ENCODE measurements at regions not wholly inside any gene's neighbourhood (a gene's known extent, or its start where the extent isn't known, plus 50 kb on each side); places are given as distances from the start of the nearest gene placed in this dataset.

- intact Hi-C loops (cut with micrococcal nuclease; ENCODE audit: unreplicated experiment) = no loop called here
- Histone ChIP-seq H4K20me1 (ENCODE audit: insufficient read depth, low read length) (no peaks in the 10 kb centered on the region), H3K79me2 (ENCODE audit: insufficient read depth, low read depth, low read length) (no peaks in the 10 kb centered on the region), H3K36me3 (ENCODE audit: insufficient read depth, low read length) (no peaks in the 10 kb centered on the region), H3K4me1 (ENCODE audit: insufficient read depth, low read length, poor library complexity, severe bottlenecking) (no peaks in the 10 kb centered on the region), H2AFZ (ENCODE audit: low read length) (no peak overlapping the region), H3K9me2 (ENCODE audit: insufficient read depth, low read length) (no peaks in the 10 kb centered on the region), H3K27ac (ENCODE audit: low read depth, low read length, poor library complexity, severe bottlenecking) (no peak overlapping the region), H3K9me3 (ENCODE audit: low read length) (no peaks in the 10 kb centered on the region), H3K4me3 (ENCODE audit: low read depth, low read length, poor library complexity, severe bottlenecking) (no peak overlapping the region), H3K4me2 (ENCODE audit: low read length) (no peak overlapping the region)
- TF ChIP-seq EZH2phosphoT487 (IDR thresholded peaks at IDR 0.05; ENCODE audit: borderline replicate concordance, low read depth, low read length) = no peak
- no peak for TF ChIP-seq CTCF (conservative IDR thresholded peaks at IDR 0.05; ENCODE audit: low read length)
- no TSS peak for BruUV-seq (replicated peaks)
- DNase-seq (ENCODE audit: low spot score) = no peak
- CTCF ChIA-PET (ENCODE audit: unreplicated experiment) = no interaction called here
- POLR2A ChIA-PET = interaction anchor here (0.8 kb wide), 1 partner anchor 45 kb away, joined by 3 read pairs; no protein-coding TSS in a partner anchor
Observed at GRCh38 chrX:85592980-85593379, 213.5 kb upstream of the POF1B start.

- Histone ChIP-seq H3K4me3 (ENCODE audit: low read depth, low read length, poor library complexity, severe bottlenecking) (no peak overlapping the region), H2AFZ (ENCODE audit: low read length) (no peak overlapping the region), H3K79me2 (ENCODE audit: insufficient read depth, low read depth, low read length) (no peaks in the 10 kb centered on the region), H3K4me1 (ENCODE audit: insufficient read depth, low read length, poor library complexity, severe bottlenecking) (no peaks in the 10 kb centered on the region), H4K20me1 (ENCODE audit: insufficient read depth, low read length) (no peaks in the 10 kb centered on the region), H3K9me2 (ENCODE audit: insufficient read depth, low read length) (no peaks in the 10 kb centered on the region), H3K9me3 (ENCODE audit: low read length) (no peaks in the 10 kb centered on the region), H3K36me3 (ENCODE audit: insufficient read depth, low read length) (no peaks in the 10 kb centered on the region), H3K27ac (ENCODE audit: low read depth, low read length, poor library complexity, severe bottlenecking) (no peak overlapping the region), H3K4me2 (ENCODE audit: low read length) (no peak overlapping the region)
- intact Hi-C loops (cut with micrococcal nuclease; ENCODE audit: unreplicated experiment) = no loop called here
- TF ChIP-seq EZH2phosphoT487 (IDR thresholded peaks at IDR 0.05; ENCODE audit: borderline replicate concordance, low read depth, low read length) (no peak), CTCF (conservative IDR thresholded peaks at IDR 0.05; ENCODE audit: low read length) (no peak)
- no TSS peak for BruUV-seq (replicated peaks)
- POLR2A ChIA-PET = no interaction called here
- no peak for DNase-seq (ENCODE audit: low spot score)
- CTCF ChIA-PET (ENCODE audit: unreplicated experiment) = no interaction called here
Observed at GRCh38 chrX:85591536-85591935, 212.1 kb upstream of the POF1B start.

- Histone ChIP-seq H2AFZ (ENCODE audit: low read length) (no peak overlapping the region), H3K4me3 (ENCODE audit: low read depth, low read length, poor library complexity, severe bottlenecking) (no peak overlapping the region), H3K79me2 (ENCODE audit: insufficient read depth, low read depth, low read length) (no peaks in the 10 kb centered on the region), H3K9me2 (ENCODE audit: insufficient read depth, low read length) (no peaks in the 10 kb centered on the region), H3K27ac (ENCODE audit: low read depth, low read length, poor library complexity, severe bottlenecking) (no peak overlapping the region), H3K4me1 (ENCODE audit: insufficient read depth, low read length, poor library complexity, severe bottlenecking) (no peaks in the 10 kb centered on the region), H3K9me3 (ENCODE audit: low read length) (no peaks in the 10 kb centered on the region), H3K36me3 (ENCODE audit: insufficient read depth, low read length) (no peaks in the 10 kb centered on the region), H3K4me2 (ENCODE audit: low read length) (no peak overlapping the region), H4K20me1 (ENCODE audit: insufficient read depth, low read length) (no peaks in the 10 kb centered on the region)
- intact Hi-C loops (cut with micrococcal nuclease; ENCODE audit: unreplicated experiment) = no loop called here
- DNase-seq (ENCODE audit: low spot score) = no peak
- ChIA-PET CTCF (ENCODE audit: unreplicated experiment) (interaction anchor here (0.5 kb wide), 1 partner anchor 527 kb away, joined by 3 read pairs; no protein-coding TSS in a partner anchor), POLR2A (no interaction called here)
- no TSS peak for BruUV-seq (replicated peaks)
- TF ChIP-seq CTCF (conservative IDR thresholded peaks at IDR 0.05; ENCODE audit: low read length) (no peak), EZH2phosphoT487 (IDR thresholded peaks at IDR 0.05; ENCODE audit: borderline replicate concordance, low read depth, low read length) (no peak)
Observed at GRCh38 chrX:85590638-85591037, 211.2 kb upstream of the POF1B start.

Data from OCI-LY7 (cell line).